Activated T-cell treated with anti-CD3 and anti-CD28 coated beads for 1 hour (primary cell): ENCODE measurements at regions not wholly inside any gene's neighbourhood (a gene's known extent, or its start where the extent isn't known, plus 50 kb on each side); places are given as distances from the start of the nearest gene placed in this dataset.
"Not testable (repeated sequence)": the region's sequence is repeated elsewhere in the genome, so short reads cannot be mapped to it uniquely, and the experiment has no call there.

ENCODE experiments used
- DNase-seq: peaks from one replicate; pipeline ENCODE4 v3.0.0-alpha.2; 2020; ENCODE audit warnings: low read depth

DNA sequence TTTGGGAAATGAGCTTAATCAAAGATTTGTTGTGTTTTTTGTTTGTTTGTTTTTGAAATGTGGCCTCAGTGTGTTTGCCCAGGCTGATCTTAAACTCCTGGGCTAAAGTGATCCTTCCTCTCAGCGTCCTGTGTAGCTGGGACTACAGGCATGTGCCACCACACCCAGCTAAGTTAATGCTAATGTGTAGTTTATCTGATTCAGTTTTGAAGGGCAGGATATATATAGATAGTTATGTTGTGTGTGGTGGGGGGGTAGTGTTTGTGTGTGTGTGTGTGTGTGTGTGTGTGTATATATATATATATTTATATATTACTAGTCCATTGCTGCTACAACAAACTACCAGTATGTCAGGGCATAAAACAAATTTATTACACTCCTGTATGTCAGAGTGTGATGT lies 108.1 kb upstream of the PTPN20 start:
- DNase-seq: not testable (repeated sequence)

DNA sequence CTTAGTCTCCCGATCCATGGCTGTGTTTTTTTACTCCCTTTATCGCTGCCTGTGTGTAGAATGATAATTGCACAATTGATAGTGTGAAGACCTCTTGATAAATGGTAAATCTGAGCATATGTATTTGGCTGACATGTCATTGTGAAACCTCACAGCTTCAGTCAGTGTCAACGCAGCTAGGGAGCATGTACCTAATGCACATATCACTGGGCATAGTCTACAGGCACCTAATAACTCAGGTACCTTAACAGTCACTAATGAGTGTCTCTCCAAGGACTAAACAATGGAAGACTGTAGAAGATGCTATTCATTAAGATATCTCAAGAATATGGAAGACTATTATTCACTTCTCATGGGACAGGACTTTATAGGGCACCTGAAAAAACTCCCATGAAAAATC lies 101.0 kb upstream of the PTPN20 start:
- DNase-seq: not testable (repeated sequence)

DNA sequence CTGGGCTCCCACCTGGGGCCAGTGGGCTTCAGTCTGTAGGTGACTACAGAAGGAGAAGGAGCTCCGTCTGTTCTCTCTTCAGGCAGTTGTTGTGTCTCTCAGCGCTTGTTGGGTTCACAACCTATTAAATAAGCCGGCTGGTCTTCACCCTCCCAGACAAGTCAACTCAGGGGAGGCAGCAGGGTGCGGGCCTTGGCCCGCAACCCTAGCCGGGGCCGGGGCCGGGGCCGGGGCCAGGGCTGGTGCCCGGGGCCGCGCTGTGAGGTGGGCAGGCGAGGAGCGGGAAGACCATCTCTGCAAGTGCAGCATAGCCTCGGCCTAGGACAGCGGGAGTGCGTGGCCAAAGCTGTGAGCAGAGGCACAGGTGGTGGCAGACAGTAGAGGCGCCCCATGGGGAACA lies 95.1 kb upstream of the PTPN20 start:
- not testable (repeated sequence) for DNase-seq

DNA sequence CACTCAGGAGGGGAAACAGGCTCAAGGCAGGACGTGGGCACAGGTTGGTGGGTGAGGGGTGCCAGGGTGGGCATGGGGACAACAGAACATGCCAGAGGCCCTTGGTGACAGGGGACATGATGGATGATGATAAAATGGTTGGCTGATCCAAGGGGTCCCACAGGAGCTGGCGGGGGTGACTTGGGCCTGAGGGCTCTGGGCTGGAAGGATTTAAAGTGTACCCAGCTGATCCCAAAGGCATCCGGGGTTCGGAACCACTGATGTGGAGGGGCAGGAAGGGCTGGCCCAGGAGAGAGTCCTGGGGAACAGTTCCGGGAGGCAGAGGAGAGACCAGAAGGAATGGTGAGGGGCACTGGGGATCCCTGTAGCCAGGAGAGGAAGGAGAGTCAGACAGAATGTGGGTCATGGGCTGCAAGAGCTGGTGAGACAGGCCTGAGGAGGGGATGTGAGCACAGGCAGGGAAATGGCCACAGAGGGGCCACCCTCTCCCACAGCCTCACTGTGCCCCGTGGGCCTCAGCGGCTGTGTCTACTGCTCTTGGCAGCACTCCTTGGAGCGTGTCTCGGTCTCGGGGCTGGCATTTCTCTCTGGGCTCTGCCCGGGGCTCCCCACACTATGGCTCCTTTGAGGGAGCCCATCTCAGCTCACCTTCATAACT lies 70.7 kb upstream of the PTPN20 start:
- not testable (repeated sequence) for DNase-seq

DNA sequence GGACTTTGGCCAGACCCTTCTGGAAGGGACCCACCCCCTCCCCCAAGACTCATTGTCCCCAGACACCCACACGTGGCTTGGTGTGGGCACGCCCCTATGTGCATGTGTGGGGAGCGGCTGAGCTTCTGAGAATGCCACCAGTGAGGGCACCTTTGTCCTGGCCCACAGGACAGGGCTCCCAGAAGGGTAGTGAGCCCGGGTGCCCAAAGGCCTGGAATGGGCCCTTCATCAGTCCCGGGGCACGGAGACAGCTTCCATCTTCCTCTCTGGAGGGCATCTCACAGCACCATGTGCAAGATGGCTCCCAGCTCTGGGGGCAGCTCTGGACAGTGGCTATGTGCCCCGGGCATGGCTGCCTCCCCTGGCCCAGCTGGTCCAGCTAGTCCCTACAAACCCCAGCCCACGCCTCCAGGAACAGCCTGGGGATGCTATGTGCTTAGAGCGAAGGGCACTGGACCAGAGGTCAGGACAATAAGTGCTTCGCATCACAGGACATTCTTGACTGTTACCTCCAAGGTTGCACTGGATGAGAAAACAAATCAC lies 70.1 kb upstream of the PTPN20 start:
- DNase-seq: not testable (repeated sequence)

DNA sequence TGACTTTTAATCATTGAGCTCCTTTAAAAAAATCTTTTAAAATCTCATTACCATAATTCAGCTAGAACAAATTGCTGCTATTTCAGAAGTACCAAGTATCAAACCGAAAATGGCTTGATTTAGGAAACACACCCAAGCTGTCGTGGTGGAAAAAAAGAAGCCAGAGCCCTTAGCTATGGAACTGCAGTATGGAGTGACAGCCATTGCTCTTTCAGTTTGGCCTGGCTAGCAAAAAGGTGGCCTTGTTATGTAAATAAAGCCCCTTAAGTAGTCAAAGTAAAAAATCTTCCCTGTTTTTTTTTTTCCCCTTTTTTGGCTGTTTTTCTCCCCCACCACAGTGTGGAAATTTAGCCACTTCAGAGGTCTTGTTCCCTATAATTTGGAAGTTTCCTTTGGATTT lies 66.0 kb upstream of the PTPN20 start:
- not testable (repeated sequence) for DNase-seq

DNA sequence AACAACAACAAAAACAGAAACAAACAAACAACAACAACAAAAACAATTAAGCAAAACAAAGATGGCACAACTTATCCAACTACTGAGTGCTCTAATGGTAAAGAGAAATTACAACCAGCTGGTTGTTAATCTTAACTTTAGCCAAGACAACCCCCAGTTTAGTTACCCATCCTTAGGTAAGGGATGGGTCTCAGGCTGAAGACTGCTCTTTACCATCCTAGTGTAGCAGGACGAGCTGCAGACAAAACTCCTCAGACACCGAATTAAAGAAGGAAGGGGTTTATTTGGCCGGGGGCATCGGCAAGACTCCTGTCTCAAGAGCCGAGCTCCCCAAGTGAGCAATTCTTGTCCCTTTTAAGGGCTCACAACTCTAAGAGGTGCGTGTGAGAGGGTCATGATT lies 65.6 kb upstream of the PTPN20 start:
- DNase-seq: not testable (repeated sequence)

DNA sequence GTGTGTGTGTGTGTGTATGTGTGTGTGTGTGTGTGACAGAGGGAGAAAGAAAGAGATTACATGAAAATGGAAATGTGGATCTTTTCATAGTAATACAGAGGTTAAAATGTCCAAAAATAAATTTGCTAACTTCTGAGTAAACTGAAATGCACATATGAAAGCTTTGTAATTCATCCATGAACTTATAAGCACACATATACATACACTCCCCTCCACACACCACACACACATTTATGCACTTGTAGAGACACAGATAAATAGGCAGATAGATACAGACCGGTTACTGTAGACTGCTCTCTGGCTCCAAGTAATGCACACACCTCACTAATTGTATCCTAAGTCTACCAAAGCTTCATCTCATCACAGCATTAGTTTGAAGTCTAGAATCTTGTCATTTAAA lies 50.5 kb upstream of the PTPN20 start:
- DNase-seq: not testable (repeated sequence)
